ENCODE measurements at regions not wholly inside any gene's neighbourhood (a gene's known extent, or its start where the extent isn't known, plus 50 kb on each side); places are given as distances from the start of the nearest gene placed in this dataset.

DNA sequence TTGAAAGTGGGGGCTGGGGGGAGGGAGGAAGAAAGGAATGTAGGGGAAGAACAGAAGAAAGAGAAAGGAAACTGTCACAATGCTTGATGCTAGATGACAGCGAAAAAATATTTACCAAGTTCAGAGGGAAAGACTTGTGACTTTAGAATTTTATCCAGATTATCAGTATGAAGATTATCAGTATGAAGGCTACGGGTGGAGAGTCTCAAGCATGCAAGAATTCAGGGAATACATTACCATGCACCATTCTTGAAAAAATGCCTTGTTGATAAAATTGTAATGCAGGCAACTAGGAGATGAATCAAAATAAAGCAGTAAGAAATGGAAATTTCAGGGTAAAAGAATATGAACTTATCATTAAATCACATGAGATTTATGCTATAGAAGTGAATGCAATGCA is 376.8 kb downstream of the PCNX1 start:
- DNase-seq (ENCODE audit: low spot score) (no peak), ATAC-seq (ENCODE audit: low FRiP score) (no peak)
- TF ChIP-seq CTCF (IDR thresholded peaks at IDR 0.05) = no peak

GRCh38 chr14:71286126-71286525 is 378.9 kb downstream of the PCNX1 start:
- no peak for ATAC-seq (ENCODE audit: low FRiP score)
- no peak for DNase-seq (ENCODE audit: low spot score)
- no peak for TF ChIP-seq CTCF (IDR thresholded peaks at IDR 0.05)

- no peak for TF ChIP-seq CTCF (IDR thresholded peaks at IDR 0.05)
- DNase-seq (ENCODE audit: low spot score) = no peak
- no peak for ATAC-seq (ENCODE audit: low FRiP score)
Observed at GRCh38 chr14:71287567-71287966, 380.3 kb downstream of the PCNX1 start.

GRCh38 chr14:71289536-71289935 is 382.3 kb downstream of the PCNX1 start:
- DNase-seq (ENCODE audit: low spot score) (no peak), ATAC-seq (ENCODE audit: low FRiP score) (no peak)
- TF ChIP-seq CTCF (IDR thresholded peaks at IDR 0.05) = no peak

DNA sequence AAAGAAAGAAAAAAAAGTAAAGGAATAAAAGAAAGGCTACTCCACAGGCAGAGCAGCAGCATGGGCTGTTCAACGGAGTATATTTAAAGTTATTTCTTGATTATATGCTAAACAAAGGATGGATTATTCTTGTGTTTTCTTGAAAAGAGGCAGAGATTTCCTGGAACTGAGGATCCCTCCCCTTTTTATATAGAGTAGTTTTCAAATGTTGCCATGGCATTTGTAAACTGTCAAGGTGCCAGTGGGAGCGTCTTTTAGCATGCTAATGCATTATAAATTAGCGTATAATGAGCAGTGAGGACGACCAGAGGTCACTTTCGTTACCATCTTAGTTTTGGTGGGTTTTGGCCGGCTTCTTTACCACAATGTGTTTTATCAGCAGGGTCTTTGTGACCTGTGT is 383.0 kb downstream of the PCNX1 start:
- DNase-seq (ENCODE audit: low spot score) = no peak
- no peak for ATAC-seq (ENCODE audit: low FRiP score)
- no peak for TF ChIP-seq CTCF (IDR thresholded peaks at IDR 0.05)

GRCh38 chr14:71290960-71291466 is 383.8 kb downstream of the PCNX1 start:
- DNase-seq (ENCODE audit: low spot score) (no peak), ATAC-seq (ENCODE audit: low FRiP score) (peak; percentile 95)
- TF ChIP-seq CTCF (IDR thresholded peaks at IDR 0.05) = no peak

DNA sequence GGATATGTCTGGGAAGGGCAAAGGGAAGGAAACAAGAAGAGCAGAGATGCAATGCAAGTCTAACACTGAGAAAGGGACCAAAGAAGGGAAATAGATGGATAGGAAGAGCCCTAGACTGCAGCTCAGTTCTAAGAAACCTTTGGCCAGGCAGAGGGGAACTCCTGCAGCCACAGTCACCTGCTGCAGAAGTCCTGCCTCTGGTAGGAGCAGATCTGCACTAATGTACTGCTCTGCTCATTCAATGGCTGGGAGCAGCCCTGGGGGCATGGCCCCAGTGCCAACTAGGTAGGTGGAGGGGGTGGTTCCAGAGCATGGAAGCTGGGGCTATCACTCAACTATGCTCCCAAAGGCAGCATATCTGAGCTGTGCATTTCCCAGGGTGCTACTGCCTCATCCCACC is 388.9 kb downstream of the PCNX1 start:
- no peak for ATAC-seq (ENCODE audit: low FRiP score)
- no peak for TF ChIP-seq CTCF (IDR thresholded peaks at IDR 0.05)
- DNase-seq (ENCODE audit: low spot score) = no peak
